HepG2 (cell line): ENCODE measurements at regions not wholly inside any gene's neighbourhood (a gene's known extent, or its start where the extent isn't known, plus 50 kb on each side); places are given as distances from the start of the nearest gene placed in this dataset.
A peak's percentile ranks its signal among the peaks of the same experiment; 100 is the strongest.

ENCODE experiments used
- EEA1 ChIP-seq: sonication (generic); formaldehyde crosslinking; IDR thresholded peaks from 2 replicates; pipeline ENCODE4 v1.5.1; 2020; ENCODE audit warnings: mild to moderate bottlenecking, missing genetic modification reagents, borderline replicate concordance
- PHF21A ChIP-seq: sonication (generic); formaldehyde crosslinking; IDR thresholded peaks from 2 replicates; pipeline ENCODE4 v1.5.0; 2020; ENCODE audit warnings: mild to moderate bottlenecking, missing genetic modification reagents
- RBAK ChIP-seq: sonication (generic); formaldehyde crosslinking; IDR thresholded peaks from 2 replicates; pipeline ENCODE4 v1.5.1; 2020; ENCODE audit warnings: mild to moderate bottlenecking, missing genetic modification reagents
- RFX3 ChIP-seq: IDR thresholded peaks from 2 replicates; pipeline ENCODE4 v1.6.1; 2016; ENCODE audit warnings: missing biosample characterization, missing genetic modification reagents
- SALL1 ChIP-seq: sonication (generic); formaldehyde crosslinking; IDR thresholded peaks from 2 replicates; pipeline ENCODE4 v1.8.0; 2022; ENCODE audit warnings: mild to moderate bottlenecking, missing genetic modification reagents
- SOX6 ChIP-seq, 2 experiments: fragments of 450-650 bp in 1 of 2; sonication (generic) in 1 of 2; formaldehyde crosslinking in 1 of 2; IDR thresholded peaks; 2 replicates each; pipeline versions ENCODE4 v1.4.0 to v1.6.1; 2017 to 2020; ENCODE audit warnings: antibody characterized with exemption in 1 of 2, mild to moderate bottlenecking in 1 of 2, missing genetic modification reagents in 1 of 2
- ZFP36 ChIP-seq: fragments of 150-350 bp; IDR thresholded peaks from 2 replicates; pipeline ENCODE4 v1.6.1; 2018; ENCODE audit warnings: borderline replicate concordance, low read length, low read depth; ENCODE audit not compliant: partially characterized antibody
- ZNF205 ChIP-seq: IDR thresholded peaks from 2 replicates; pipeline ENCODE4 v1.6.1; 2018; ENCODE audit warnings: missing biosample characterization, missing genetic modification reagents
- ZNF296 ChIP-seq: sonication (generic); formaldehyde crosslinking; conservative IDR thresholded peaks from 2 replicates; pipeline ENCODE4 v1.5.0; 2020; ENCODE audit warnings: mild to moderate bottlenecking, missing genetic modification reagents
- ZNF558 ChIP-seq: sonication (generic); formaldehyde crosslinking; IDR thresholded peaks from 2 replicates; pipeline ENCODE4 v1.9.0; 2022; ENCODE audit warnings: mild to moderate bottlenecking, missing genetic modification reagents, borderline replicate concordance
- TF ChIP-seq, protein P1 (sequence below): sonication (generic); formaldehyde crosslinking; IDR thresholded peaks from 2 replicates; pipeline ENCODE4 v1.5.1; 2020; ENCODE audit warnings: mild to moderate bottlenecking, missing genetic modification reagents, moderate library complexity

- TF ChIP-seq, protein P1, sequence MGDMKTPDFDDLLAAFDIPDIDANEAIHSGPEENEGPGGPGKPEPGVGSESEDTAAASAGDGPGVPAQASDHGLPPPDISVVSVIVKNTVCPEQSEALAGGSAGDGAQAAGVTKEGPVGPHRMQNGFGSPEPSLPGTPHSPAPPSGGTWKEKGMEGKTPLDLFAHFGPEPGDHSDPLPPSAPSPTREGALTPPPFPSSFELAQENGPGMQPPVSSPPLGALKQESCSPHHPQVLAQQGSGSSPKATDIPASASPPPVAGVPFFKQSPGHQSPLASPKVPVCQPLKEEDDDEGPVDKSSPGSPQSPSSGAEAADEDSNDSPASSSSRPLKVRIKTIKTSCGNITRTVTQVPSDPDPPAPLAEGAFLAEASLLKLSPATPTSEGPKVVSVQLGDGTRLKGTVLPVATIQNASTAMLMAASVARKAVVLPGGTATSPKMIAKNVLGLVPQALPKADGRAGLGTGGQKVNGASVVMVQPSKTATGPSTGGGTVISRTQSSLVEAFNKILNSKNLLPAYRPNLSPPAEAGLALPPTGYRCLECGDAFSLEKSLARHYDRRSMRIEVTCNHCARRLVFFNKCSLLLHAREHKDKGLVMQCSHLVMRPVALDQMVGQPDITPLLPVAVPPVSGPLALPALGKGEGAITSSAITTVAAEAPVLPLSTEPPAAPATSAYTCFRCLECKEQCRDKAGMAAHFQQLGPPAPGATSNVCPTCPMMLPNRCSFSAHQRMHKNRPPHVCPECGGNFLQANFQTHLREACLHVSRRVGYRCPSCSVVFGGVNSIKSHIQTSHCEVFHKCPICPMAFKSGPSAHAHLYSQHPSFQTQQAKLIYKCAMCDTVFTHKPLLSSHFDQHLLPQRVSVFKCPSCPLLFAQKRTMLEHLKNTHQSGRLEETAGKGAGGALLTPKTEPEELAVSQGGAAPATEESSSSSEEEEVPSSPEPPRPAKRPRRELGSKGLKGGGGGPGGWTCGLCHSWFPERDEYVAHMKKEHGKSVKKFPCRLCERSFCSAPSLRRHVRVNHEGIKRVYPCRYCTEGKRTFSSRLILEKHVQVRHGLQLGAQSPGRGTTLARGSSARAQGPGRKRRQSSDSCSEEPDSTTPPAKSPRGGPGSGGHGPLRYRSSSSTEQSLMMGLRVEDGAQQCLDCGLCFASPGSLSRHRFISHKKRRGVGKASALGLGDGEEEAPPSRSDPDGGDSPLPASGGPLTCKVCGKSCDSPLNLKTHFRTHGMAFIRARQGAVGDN (CRISPR knock-in tag), result peak; percentile 5; the same call in 1 of the 2 replicates
- TF ChIP-seq ZNF558 (CRISPR knock-in tag) (0 out of 2 replicates have a peak, but pooled peaks have one; percentile 64), EEA1 (CRISPR knock-in tag) (no peak), ZNF205 (CRISPR knock-in tag) (no peak), SALL1 (CRISPR knock-in tag) (peak; percentile 20; the same call in 1 of the 2 replicates), ZFP36 (no peak), PHF21A (peak; percentile 54; the same call in 1 of the 2 replicates), ZNF296 (0 out of 2 replicates have a peak, but pooled peaks have one; percentile 54), RBAK (CRISPR knock-in tag) (no peak), SOX6 (IDR thresholded peaks at IDR 0.05) (no peak), SOX6 (CRISPR knock-in tag; IDR thresholded peaks at IDR 0.05) (0 out of 2 replicates have a peak, but pooled peaks have one; percentile 23), RFX3 (CRISPR knock-in tag) (no peak)
Observed at GRCh38 chr17:83162035-83162745, 82.8 kb downstream of the METRNL start (continued).
